GM21528 (cell line): ENCODE measurements at regions not wholly inside any gene's neighbourhood (a gene's known extent, or its start where the extent isn't known, plus 50 kb on each side); places are given as distances from the start of the nearest gene placed in this dataset.
"Not testable (repeated sequence)": the region's sequence is repeated elsewhere in the genome, so short reads cannot be mapped to it uniquely, and the experiment has no call there.

ENCODE experiments used
- ATAC-seq: cut with Tn5 transposase; IDR thresholded peaks from one replicate; pipeline ENCODE4 v1.9.1; 2021; ENCODE audit warnings: mild to moderate bottlenecking, moderate library complexity; ENCODE audit not compliant: unreplicated experiment, low FRiP score

- no peak for ATAC-seq
Observed at GRCh38 chr3:30538791-30539190, 67.6 kb upstream of the TGFBR2 start.

DNA sequence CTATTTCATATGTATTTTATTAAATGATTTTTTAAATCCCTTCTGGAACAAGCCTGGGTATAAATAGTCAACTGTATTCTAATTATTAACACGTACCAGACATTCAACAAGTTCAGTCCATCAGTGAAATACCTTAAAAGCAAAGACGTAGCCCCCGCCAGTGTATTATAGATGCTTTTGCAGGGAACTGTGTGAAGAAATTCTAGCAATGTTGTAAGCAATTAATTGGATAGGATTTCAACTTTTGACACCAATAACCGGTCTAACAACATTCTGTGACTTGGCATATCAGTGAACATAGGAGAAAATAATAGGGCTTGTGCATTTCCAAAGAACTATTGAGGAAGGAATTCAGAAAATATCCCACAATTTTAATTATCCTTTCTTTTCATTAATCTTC lies 67.2 kb upstream of the TGFBR2 start:
- no peak for ATAC-seq

- no peak for ATAC-seq
Observed at GRCh38 chr3:30539772-30540171, 66.6 kb upstream of the TGFBR2 start.

GRCh38 chr3:30541156-30541555 lies 65.2 kb upstream of the TGFBR2 start:
- ATAC-seq, result not testable (repeated sequence)

DNA sequence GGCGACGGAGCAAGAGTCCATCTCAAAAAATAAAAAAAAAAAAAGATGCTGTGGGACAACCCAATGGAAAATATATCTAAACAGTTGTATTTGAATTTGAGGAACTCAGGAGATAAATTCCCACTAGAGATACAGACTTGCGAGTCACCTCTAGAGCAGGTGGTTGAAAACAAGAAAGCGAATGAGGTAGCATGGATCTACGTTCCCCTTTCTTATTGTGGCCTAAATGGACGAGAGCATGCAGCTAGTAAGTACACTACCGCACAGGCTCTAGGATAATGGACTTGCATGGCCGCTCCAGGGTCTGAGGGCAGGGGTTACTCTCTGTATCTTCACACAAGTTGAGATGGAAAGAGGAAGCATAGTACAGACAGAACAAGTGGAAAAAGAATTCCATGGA lies 63.5 kb upstream of the TGFBR2 start:
- ATAC-seq, result no peak

- no peak for ATAC-seq
Observed at GRCh38 chr3:30544812-30545211, 61.6 kb upstream of the TGFBR2 start.

DNA sequence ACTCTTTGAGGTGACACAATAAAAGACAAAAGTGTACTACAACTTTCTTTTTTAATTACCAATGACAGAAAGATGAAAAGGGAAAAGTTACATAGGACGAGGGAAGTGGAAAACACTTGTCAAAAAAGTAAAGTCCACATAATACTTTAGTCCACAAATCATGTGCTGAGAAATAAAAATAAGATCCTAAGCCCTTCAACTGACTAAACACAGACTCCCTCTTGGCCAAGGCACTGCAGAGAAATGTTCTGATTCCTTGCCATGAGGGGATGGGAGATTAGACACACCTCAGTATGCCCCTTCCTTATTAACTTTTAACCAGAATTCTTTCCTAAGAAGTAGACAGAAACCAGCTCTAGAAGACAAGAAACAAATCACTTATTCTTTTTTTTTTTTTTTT lies 59.5 kb upstream of the TGFBR2 start:
- ATAC-seq, result no peak

GRCh38 chr3:30547716-30548115 lies 58.7 kb upstream of the TGFBR2 start:
- ATAC-seq, result no peak

DNA sequence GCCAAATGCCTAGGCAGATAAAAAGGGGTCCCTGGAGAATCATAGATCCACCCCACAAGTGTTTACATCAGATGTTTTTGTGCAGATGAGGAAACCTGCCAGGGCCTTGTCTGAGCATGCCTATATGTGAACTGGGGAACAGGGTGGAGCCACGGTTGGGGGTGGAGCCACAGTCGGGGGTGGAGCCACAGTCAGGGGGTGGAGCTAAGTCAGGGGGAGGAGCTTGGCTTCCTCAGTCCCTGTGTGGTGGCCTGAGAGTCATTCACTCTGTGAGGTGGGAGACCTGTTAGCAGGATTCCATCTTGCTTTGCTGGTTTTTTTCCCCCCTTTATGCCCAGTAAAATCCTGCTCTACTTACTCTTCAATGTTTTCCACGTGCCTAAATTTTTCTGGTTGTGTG lies 57.8 kb upstream of the TGFBR2 start:
- no peak for ATAC-seq

- ATAC-seq, result no peak
Observed at GRCh38 chr3:30549600-30549999, 56.8 kb upstream of the TGFBR2 start.

DNA sequence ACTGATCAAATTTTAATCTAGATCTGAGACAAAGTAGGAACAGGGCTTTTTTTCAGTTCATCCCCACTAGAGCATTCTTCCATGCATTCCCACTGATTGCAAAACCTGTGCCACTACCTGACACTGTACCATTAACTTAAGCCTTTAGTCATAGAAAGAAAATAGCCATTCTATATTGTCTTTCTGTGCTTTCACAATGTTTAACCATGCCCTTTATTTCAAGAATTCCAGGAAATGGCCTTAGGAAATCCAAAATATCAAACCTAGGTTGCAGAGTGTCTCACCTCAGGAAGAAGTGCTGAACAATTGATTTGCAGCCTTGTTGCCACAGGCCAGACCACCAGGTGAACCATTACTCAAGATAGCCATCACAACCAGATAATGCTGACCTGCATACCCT lies 56.2 kb upstream of the TGFBR2 start:
- ATAC-seq, result no peak

GRCh38 chr3:30551266-30551665 lies 55.1 kb upstream of the TGFBR2 start:
- ATAC-seq, result no peak

GRCh38 chr3:30551927-30552326 lies 54.5 kb upstream of the TGFBR2 start:
- ATAC-seq, result no peak

DNA sequence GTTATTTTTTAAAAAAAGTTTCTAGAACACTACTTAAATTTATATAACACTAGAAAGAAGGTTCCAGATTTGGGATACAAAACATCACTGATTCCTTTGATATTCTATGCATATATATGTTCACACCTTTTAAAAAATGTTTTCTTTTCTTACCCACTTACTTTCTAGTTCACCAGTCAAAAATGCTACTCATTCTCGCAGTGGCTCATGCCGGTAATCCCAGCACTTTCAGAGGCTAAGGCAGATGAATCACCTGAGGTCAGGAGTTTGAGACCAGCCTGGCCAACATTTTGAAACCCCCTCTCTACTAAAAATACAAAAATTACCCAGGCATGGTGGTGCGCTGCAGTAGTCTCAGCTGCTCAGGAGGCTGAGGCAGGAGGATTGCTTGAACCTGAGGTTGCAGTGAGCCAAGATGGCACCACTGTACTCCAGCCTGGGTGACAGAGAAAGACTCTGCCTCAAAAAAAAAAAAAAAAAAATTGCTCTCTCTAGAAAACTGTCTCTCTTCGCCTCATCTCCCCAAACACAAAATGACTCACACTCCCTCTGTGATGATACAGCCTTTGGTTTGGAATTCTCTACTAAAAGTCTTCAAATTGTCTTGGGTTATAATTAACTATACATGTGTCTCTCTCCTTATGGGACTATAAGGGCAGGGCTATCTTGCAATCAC lies 52.6 kb upstream of the TGFBR2 start:
- ATAC-seq, result no peak

- no peak for ATAC-seq
Observed at GRCh38 chr3:30554317-30554690, 52.1 kb upstream of the TGFBR2 start.

- no peak for ATAC-seq
Observed at GRCh38 chr3:30555968-30556367, 50.4 kb upstream of the TGFBR2 start.
